Lower leg skin (tissue), 4 donors: ENCODE measurements at regions not wholly inside any gene's neighbourhood (a gene's known extent, or its start where the extent isn't known, plus 50 kb on each side); places are given as distances from the start of the nearest gene placed in this dataset.
"Not testable (repeated sequence)": the region's sequence is repeated elsewhere in the genome, so short reads cannot be mapped to it uniquely, and the experiment has no call there.

Experiments used
- DNase-seq, 2 donors: peaks; one replicate each; pipeline ENCODE4 v3.0.0-alpha.2; 2019; ENCODE audit warnings: low spot score in 2 of 2
- H3K4me3 ChIP-seq: fragments of 200-600 bp; sonication (generic); 2 replicates; pipeline ENCODE4 v1.5.1; 2017; ENCODE audit warnings: mild to moderate bottlenecking, low read depth; ENCODE audit not compliant: poor library complexity, severe bottlenecking
- POLR2A ChIP-seq, 2 donors: fragments of 450-650 bp; IDR thresholded peaks; one replicate each; pipeline ENCODE4 v1.6.1; 2016 to 2017; ENCODE audit warnings: antibody characterized with exemption in 2 of 2, mild to moderate bottlenecking in 1 of 2, moderate library complexity in 1 of 2
- WGBS, 2 donors: methylation state at CpG; one replicate each; pipeline ENCODE4 v1.1.5; 2018; 5-methylcytosine and 5-hydroxymethylcytosine counted together
- intact Hi-C: fragments of 100-400 bp; cut with DNase I; formaldehyde crosslinking; loops from one replicate; pipeline ENCODE4 v1.15.0; 2023; ENCODE audit warnings: low total_unique reads
- TF ChIP-seq, protein P1 (sequence below), 3 donors: fragments of 450-650 bp; IDR thresholded peaks; one replicate each; pipeline ENCODE4 v1.5.1; 2016; ENCODE audit warnings: antibody characterized with exemption in 3 of 3, mild to moderate bottlenecking in 3 of 3, moderate library complexity in 2 of 3

DNA sequence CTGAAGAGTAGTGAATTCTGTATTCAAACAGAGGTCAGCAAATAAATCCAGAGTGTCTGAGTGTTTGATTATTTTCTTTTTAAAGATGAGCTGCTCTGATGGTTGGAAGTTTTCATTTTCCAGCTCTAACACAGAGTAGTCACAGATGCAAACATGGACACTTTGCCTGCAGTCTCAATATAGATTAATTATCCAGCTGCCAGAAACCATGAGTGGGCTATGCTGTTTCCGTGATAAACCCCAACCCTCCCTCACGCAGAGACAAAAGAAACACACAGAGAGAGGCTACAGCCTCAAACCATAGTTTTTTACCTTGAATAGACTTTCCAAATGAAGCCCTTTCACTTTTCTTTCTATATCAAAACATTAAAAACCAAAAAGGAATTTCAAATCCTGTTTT, 884.7 kb downstream of the DIAPH3 start:
- TF ChIP-seq, protein P1, sequence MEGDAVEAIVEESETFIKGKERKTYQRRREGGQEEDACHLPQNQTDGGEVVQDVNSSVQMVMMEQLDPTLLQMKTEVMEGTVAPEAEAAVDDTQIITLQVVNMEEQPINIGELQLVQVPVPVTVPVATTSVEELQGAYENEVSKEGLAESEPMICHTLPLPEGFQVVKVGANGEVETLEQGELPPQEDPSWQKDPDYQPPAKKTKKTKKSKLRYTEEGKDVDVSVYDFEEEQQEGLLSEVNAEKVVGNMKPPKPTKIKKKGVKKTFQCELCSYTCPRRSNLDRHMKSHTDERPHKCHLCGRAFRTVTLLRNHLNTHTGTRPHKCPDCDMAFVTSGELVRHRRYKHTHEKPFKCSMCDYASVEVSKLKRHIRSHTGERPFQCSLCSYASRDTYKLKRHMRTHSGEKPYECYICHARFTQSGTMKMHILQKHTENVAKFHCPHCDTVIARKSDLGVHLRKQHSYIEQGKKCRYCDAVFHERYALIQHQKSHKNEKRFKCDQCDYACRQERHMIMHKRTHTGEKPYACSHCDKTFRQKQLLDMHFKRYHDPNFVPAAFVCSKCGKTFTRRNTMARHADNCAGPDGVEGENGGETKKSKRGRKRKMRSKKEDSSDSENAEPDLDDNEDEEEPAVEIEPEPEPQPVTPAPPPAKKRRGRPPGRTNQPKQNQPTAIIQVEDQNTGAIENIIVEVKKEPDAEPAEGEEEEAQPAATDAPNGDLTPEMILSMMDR (IDR thresholded peaks at IDR 0.05), result no peak
- TF ChIP-seq POLR2A (IDR thresholded peaks at IDR 0.05), result no peak
- intact Hi-C loops, result no loop called here
- DNase-seq, result no peak
- 32 to 50% methylated on average over 2 of the region's 2 CpGs for whole genome bisulfite sequencing, 2 donors
- no peak overlapping the region for H3K4me3 ChIP-seq

DNA sequence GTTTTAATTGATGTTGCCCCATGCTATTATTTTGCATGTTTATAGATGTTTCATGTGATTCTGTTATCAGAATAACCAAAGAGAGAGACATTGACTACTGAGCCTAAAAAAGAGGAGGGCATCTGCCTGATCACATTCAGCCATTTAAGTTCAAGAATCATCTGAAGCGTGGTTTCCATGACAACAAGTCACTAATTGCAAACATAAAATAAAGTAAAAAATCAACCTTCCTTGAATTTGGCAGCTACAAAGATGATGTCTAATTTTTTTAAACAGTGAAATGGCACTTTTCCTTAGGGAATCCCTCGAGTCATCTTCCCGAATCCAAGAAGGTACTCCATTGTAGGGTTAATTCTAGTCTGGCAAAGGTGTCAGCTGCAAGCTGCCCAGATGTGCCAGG, 884.2 kb downstream of the DIAPH3 start:
- H3K4me3 ChIP-seq, result no peak overlapping the region
- WGBS, 2 donors, result 60 to 67% methylated on average over 3 of the region's 3 CpGs
- intact Hi-C loops, result no loop called here
- TF ChIP-seq, protein P1 (IDR thresholded peaks at IDR 0.05), result no peak
- no peak for TF ChIP-seq POLR2A (IDR thresholded peaks at IDR 0.05)
- DNase-seq, result no peak

DNA sequence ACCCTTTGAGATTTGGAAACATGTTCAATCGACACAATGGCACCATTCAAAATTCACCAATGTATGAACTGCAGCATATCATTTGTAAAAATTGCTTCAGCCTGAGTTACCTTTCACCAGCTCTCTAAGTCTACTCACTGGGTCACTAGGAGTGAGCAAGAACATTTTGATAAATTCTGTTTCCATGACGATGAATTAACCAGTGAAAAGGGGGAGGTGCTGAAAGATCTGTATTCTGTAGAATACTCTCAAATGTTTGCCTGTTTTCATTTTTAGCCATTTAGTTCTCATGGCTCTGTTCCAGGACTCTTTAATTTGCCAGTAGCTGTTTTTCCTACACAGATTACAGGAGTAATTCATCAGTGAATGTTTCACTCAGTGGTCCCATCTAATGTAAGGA, 883.4 kb downstream of the DIAPH3 start:
- H3K4me3 ChIP-seq, result no peak overlapping the region
- WGBS, 2 donors, result 59 to 64% methylated on average over 2 of the region's 2 CpGs
- intact Hi-C loops, result no loop called here
- no peak for DNase-seq
- TF ChIP-seq, protein P1 (IDR thresholded peaks at IDR 0.05), result no peak

DNA sequence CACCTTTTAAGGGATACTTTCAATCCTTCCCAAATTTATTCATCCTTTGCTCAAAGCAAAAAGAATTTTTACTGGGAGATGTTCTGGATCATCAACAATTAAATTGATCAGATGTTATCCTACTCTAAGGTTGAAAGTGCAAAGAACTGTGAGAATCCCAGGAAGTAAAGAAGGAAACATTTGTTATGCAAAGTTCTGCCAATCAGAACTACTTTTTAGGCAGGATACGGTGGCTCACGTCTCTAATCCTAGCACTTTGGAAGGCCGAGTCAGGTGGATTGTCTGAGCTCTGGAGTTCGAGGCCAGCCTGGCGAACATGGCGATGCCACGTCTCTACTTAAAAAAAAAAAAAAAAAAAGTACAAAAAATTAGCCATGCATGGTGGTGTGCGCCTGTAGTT, 882.3 kb downstream of the DIAPH3 start:
- no peak for DNase-seq
- 92 to 94% methylated on average over 8 of the region's 8 CpGs for WGBS, 2 donors
- TF ChIP-seq, protein P1 (IDR thresholded peaks at IDR 0.05), result no peak
- TF ChIP-seq POLR2A (IDR thresholded peaks at IDR 0.05), result no peak
- intact Hi-C loops, result no loop called here
- no peak overlapping the region for H3K4me3 ChIP-seq

DNA sequence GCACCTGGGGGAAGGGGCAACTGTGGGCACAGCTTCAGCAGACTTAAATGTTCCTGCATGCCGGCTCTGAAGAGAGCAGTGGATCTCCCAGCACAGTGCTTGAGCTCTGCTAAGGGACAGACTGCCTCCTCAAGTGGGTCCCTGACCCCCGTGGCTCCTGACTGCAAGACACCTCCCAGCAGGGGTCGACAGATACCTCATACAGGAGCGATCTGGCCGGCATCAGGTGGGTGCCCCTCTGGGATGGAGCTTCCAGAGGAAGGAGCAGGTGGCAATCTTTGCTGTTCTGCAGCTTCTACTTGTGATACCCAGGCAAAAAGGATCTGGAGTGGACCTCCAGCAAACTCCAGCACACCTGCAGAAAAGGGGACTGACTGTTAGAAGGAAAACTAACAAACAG, 871.5 kb downstream of the DIAPH3 start:
- DNase-seq, intact Hi-C loops, H3K4me3 ChIP-seq: not testable (repeated sequence)
- WGBS, 2 donors, result 80 to 95% methylated on average over 3 to 5 of the region's 5 CpGs

DNA sequence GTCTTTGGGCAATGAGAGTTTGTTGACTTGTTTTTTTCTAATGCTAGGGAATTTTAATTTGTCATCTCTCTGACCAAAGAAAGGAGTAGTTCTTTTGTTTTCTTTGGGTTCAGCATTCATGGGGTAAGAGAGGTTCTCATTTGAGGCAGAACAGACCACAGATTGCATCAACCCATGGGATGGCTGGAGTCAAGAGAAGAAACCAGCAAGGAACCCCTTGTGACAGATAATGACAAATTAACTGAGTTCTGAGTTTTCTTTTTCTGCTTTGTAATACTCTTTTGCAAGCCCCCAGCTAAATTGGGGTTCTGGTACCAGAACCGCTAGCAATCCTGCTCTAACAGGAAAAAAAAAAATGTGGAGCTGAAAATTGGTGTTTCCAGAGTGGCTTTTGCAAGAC, 864.1 kb downstream of the DIAPH3 start:
- intact Hi-C loops, result no loop called here
- TF ChIP-seq, protein P1 (IDR thresholded peaks at IDR 0.05), result no peak
- TF ChIP-seq POLR2A (IDR thresholded peaks at IDR 0.05), result no peak
- no peak overlapping the region for H3K4me3 ChIP-seq
- DNase-seq, result no peak
- WGBS, 2 donors, result 85 to 93% methylated on average over 1 of the region's 1 CpG
